Caco-2 (cell line): ENCODE measurements at regions not wholly inside any gene's neighbourhood (a gene's known extent, or its start where the extent isn't known, plus 50 kb on each side); places are given as distances from the start of the nearest gene placed in this dataset.

ENCODE experiments used
- BruUV-seq: library from RNA; stranded (reverse); fragments of 400-500 nt; replicated peaks from 2 replicates; lab custom pipeline; 2021; lab: Mats Ljungman, UMichigan
- CTCF ChIA-PET: fragments of 300-600 bp; sonication (Branson Sonifier 250); formaldehyde crosslinking; loops from one replicate; lab custom pipeline; 2022; ENCODE audit warnings: antibody characterized with exemption; lab: Charles Lee
- POLR2A ChIA-PET: fragments of 300-600 bp; sonication (Branson Sonifier 250); formaldehyde crosslinking; loops from one replicate; lab custom pipeline; 2022; ENCODE audit warnings: antibody characterized with exemption; lab: Charles Lee
- DNase-seq, 2 experiments: peaks; one replicate each; pipeline versions ENCODE4 v3.0.0 to v3.0.0-alpha.2; 2020 to 2022
- H3K27me3 ChIP-seq: replicated peaks from 2 replicates; pipeline ENCODE4 v1.6.0; 2011; ENCODE audit warnings: low read length; ENCODE audit not compliant: control insufficient read depth, insufficient read depth
- H3K36me3 ChIP-seq: 2 replicates; pipeline ENCODE4 v1.5.1; 2011; ENCODE audit warnings: low read length; ENCODE audit not compliant: control insufficient read depth, insufficient read depth
- H3K4me1 ChIP-seq: fragments of 250-450 bp; sonication (Bioruptor Pico); 2 replicates; pipeline ENCODE4 v1.5.1; 2020; ENCODE audit warnings: mild to moderate bottlenecking
- H3K4me3 ChIP-seq: 2 replicates; pipeline ENCODE4 v1.5.1; 2011; ENCODE audit warnings: low read depth, mild to moderate bottlenecking, control low read depth, low read length
- H3K9me3 ChIP-seq: fragments of 250-450 bp; sonication (Bioruptor Pico); 2 replicates; pipeline ENCODE4 v1.5.1; 2020; ENCODE audit warnings: mild to moderate bottlenecking, moderate library complexity
- H3K27ac Mint-ChIP-seq: one replicate; pipeline ENCODE4 v1.8.0; 2022; ENCODE audit warnings: mixed read lengths; ENCODE audit not compliant: unreplicated experiment
- H3K27me3 Mint-ChIP-seq: one replicate; pipeline ENCODE4 v1.8.0; 2022; ENCODE audit warnings: mixed read lengths; ENCODE audit not compliant: insufficient read depth, unreplicated experiment
- H3K36me3 Mint-ChIP-seq: one replicate; pipeline ENCODE4 v1.8.0; 2022; ENCODE audit warnings: mild to moderate bottlenecking, mixed read lengths; ENCODE audit not compliant: insufficient read depth, unreplicated experiment
- H3K4me1 Mint-ChIP-seq: one replicate; pipeline ENCODE4 v1.8.0; 2022; ENCODE audit warnings: low read depth, mixed read lengths; ENCODE audit not compliant: unreplicated experiment
- H3K4me3 Mint-ChIP-seq: one replicate; pipeline ENCODE4 v1.8.0; 2022; ENCODE audit warnings: mild to moderate bottlenecking, moderate library complexity, mixed read lengths; ENCODE audit not compliant: unreplicated experiment
- H3K9me3 Mint-ChIP-seq: one replicate; pipeline ENCODE4 v1.8.0; 2022; ENCODE audit warnings: mixed read lengths; ENCODE audit not compliant: unreplicated experiment
- CTCF ChIP-seq, 2 experiments: fragments of 200-600 bp in 1 of 2; IDR thresholded peaks; 1 replicate in 1 of 2; 2 replicates in 1 of 2; pipeline versions ENCODE4 v1.5.1 to v1.8.0; 2011 to 2022; ENCODE audit warnings: antibody characterized with exemption in 1 of 2, control low read depth in 1 of 2, inconsistent platforms in 1 of 2, low read depth in 1 of 2, low read length in 1 of 2, mild to moderate bottlenecking in 1 of 2, moderate library complexity in 1 of 2; ENCODE audit not compliant: insufficient read depth in 1 of 2, severe bottlenecking in 1 of 2, unreplicated experiment in 1 of 2
- intact Hi-C: fragments of 100-400 bp; cut with micrococcal nuclease; formaldehyde crosslinking; loops from one replicate; pipeline ENCODE4 v1.10.0; 2022; ENCODE audit not compliant: unreplicated experiment

- CTCF ChIA-PET: no interaction called here
- no peaks in the 10 kb centered on the region for H3K36me3 Mint-ChIP-seq
- POLR2A ChIA-PET: no interaction called here
- no peaks in the 10 kb centered on the region for H3K9me3 Mint-ChIP-seq
- H3K4me3 Mint-ChIP-seq: no peak overlapping the region
- no peak for DNase-seq
- Histone ChIP-seq H3K27me3 (no peaks in the 10 kb centered on the region), H3K36me3 (no peaks in the 10 kb centered on the region), H3K4me3 (no peak overlapping the region), H3K9me3 (no peaks in the 10 kb centered on the region), H3K4me1 (peaks cover 12% of the 10 kb centered on the region)
- intact Hi-C loops: loop anchor here (5.0 kb wide), 1 partner anchor 60 kb away; no protein-coding TSS in a partner anchor
- peaks cover 6% of the 10 kb centered on the region for H3K4me1 Mint-ChIP-seq
- H3K27me3 Mint-ChIP-seq: peaks cover 3% of the 10 kb centered on the region
- TF ChIP-seq CTCF (IDR thresholded peaks at IDR 0.05; ENCODE audit: insufficient read depth in 1 of 2, low read depth in 1 of 2, low read length in 1 of 2, severe bottlenecking in 1 of 2, unreplicated experiment in 1 of 2): no peak
- H3K27ac Mint-ChIP-seq: no peak overlapping the region
- no TSS peak for BruUV-seq
Measured at GRCh38 chr5:133882389-133882695, 86.1 kb downstream of the C5orf15 start.

- Mint-ChIP-seq H3K4me3 (no peak overlapping the region), H3K27me3 (peaks cover 3% of the 10 kb centered on the region)
Measured at GRCh38 chr5:133881576-133882388, 86.6 kb downstream of the C5orf15 start.

GRCh38 chr5:133878236-133878555 lies 90.2 kb downstream of the C5orf15 start:
- peaks cover 25% of the 10 kb centered on the region for H3K9me3 Mint-ChIP-seq
- peaks cover 7% of the 10 kb centered on the region for H3K27me3 Mint-ChIP-seq
- ChIA-PET CTCF (no interaction called here), POLR2A (no interaction called here)
- Histone ChIP-seq H3K27me3 (no peaks in the 10 kb centered on the region), H3K36me3 (no peaks in the 10 kb centered on the region), H3K4me1 (no peaks in the 10 kb centered on the region), H3K4me3 (no peak overlapping the region), H3K9me3 (no peaks in the 10 kb centered on the region)
- H3K27ac Mint-ChIP-seq: no peak overlapping the region
- peak in 1 of 2 experiments; percentile 3 for DNase-seq
- intact Hi-C loops: no loop called here
- H3K4me3 Mint-ChIP-seq: no peak overlapping the region
- no peaks in the 10 kb centered on the region for H3K4me1 Mint-ChIP-seq
- no peaks in the 10 kb centered on the region for H3K36me3 Mint-ChIP-seq
- no peak for TF ChIP-seq CTCF (IDR thresholded peaks at IDR 0.05; ENCODE audit: insufficient read depth in 1 of 2, low read depth in 1 of 2, low read length in 1 of 2, severe bottlenecking in 1 of 2, unreplicated experiment in 1 of 2)
- BruUV-seq: no TSS peak

More at GRCh38 chr5:133881576-133882388, 86.6 kb downstream of the C5orf15 start:
- peaks cover 12% of the 10 kb centered on the region for H3K4me1 ChIP-seq
- Mint-ChIP-seq H3K9me3 (no peaks in the 10 kb centered on the region), H3K36me3 (no peaks in the 10 kb centered on the region), H3K4me1 (peaks cover 6% of the 10 kb centered on the region), H3K27ac (no peak overlapping the region)
- intact Hi-C loops: loop anchor here (5.0 kb wide), 1 partner anchor 61 kb away; no protein-coding TSS in a partner anchor
- POLR2A ChIA-PET: no interaction called here
- H3K9me3 ChIP-seq: no peaks in the 10 kb centered on the region
- H3K27me3 ChIP-seq: no peaks in the 10 kb centered on the region
- H3K4me3 ChIP-seq: no peak overlapping the region
- no peaks in the 10 kb centered on the region for H3K36me3 ChIP-seq
- DNase-seq: no peak
- no peak for TF ChIP-seq CTCF (IDR thresholded peaks at IDR 0.05; ENCODE audit: insufficient read depth in 1 of 2, low read depth in 1 of 2, low read length in 1 of 2, severe bottlenecking in 1 of 2, unreplicated experiment in 1 of 2)
- BruUV-seq: no TSS peak
- CTCF ChIA-PET: no interaction called here
